ENCODE measurements at regions not wholly inside any gene's neighbourhood (a gene's known extent, or its start where the extent isn't known, plus 50 kb on each side); places are given as distances from the start of the nearest gene placed in this dataset.

- no peak for TF ChIP-seq CTCF (IDR thresholded peaks at IDR 0.05)
- H3K4me3 ChIP-seq = no peak overlapping the region
- DNase-seq (ENCODE audit: low spot score) = no peak
- no peak overlapping the region for H3K27ac ChIP-seq
Measured at GRCh38 chr18:44290366-44290977, 390.2 kb upstream of the SETBP1 start.

DNA sequence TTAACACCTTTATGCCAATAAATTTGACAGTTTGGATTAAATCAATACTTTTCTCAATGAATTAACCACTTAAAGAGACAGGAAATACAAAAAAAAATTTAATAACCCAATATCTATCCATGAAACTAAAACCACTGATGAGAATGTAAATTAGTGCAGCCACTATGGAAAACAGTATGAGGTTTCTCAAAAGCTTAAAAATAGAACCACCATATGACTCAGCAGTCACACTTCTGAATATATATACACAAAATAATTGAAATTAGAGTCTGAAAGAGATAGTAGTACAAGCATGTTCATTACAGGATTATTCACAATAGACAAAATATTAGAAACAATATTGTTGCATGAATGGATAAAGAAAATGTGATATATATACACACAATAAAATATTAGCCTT is 382.1 kb upstream of the SETBP1 start:
- H3K4me3 ChIP-seq = no peak overlapping the region
- no peak for DNase-seq (ENCODE audit: low spot score)
- TF ChIP-seq CTCF (IDR thresholded peaks at IDR 0.05) = no peak
- no peak overlapping the region for H3K27ac ChIP-seq

DNA sequence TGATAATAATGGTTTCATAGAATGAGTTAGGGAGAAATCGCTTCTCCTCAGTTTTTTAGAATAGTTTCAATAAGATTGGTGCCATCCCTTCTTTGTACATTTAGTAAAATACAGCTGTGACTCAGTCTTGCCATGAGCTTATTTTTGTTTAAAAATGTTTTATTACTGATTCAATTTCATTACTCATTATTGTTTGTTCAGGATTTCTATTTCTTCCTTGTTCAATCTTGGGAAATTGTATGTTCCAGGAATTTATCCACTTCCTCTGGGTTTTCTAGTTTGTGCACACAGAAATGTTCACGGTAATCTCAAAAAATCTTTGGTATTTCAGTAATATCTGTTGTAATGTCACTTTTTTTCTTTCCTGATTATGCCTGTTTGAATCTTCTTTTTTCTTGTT is 371.5 kb upstream of the SETBP1 start:
- H3K27ac ChIP-seq = no peak overlapping the region
- no peak overlapping the region for H3K4me3 ChIP-seq
- DNase-seq (ENCODE audit: low spot score) = no peak
- TF ChIP-seq CTCF (IDR thresholded peaks at IDR 0.05) = no peak

GRCh38 chr18:44320619-44321460 is 359.8 kb upstream of the SETBP1 start:
- no peak for TF ChIP-seq CTCF (IDR thresholded peaks at IDR 0.05)
- DNase-seq (ENCODE audit: low spot score) = no peak
- Histone ChIP-seq H3K4me3 (no peak overlapping the region), H3K27ac (no peak overlapping the region)

- no peak for DNase-seq (ENCODE audit: low spot score)
- no peak for TF ChIP-seq CTCF (IDR thresholded peaks at IDR 0.05)
- Histone ChIP-seq H3K4me3 (no peak overlapping the region), H3K27ac (no peak overlapping the region)
Measured at GRCh38 chr18:44321868-44322590, 358.7 kb upstream of the SETBP1 start.

DNA sequence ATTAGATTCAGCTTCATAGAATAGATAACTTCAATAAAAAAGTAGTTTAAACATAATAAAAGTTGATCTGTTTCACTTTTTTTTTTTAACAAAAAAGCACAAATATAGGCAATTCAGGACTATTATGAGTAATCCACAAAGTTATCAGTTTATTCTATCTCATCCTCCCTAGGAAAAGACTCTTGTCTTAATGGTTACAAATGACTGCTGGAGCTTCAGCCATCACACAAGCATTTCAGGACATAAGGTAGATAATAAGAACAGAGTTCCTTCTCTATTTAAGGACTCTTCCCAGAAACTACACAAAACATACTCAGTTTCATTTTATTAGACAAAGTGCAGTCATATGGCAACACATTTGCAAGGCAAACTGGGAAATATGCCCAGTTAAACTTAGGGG is 357.6 kb upstream of the SETBP1 start:
- Histone ChIP-seq H3K27ac (no peak overlapping the region), H3K4me3 (no peak overlapping the region)
- DNase-seq (ENCODE audit: low spot score) = no peak
- TF ChIP-seq CTCF (IDR thresholded peaks at IDR 0.05) = no peak

Data from coronary artery (tissue), 2 donors.